OCI-LY1 (cell line): ENCODE measurements at regions not wholly inside any gene's neighbourhood (a gene's known extent, or its start where the extent isn't known, plus 50 kb on each side); places are given as distances from the start of the nearest gene placed in this dataset.

Source experiments
- H2AFZ ChIP-seq: fragments of 200-600 bp; sonication (generic), shearing (Covaris generic); 2 replicates; pipeline ENCODE4 v1.6.0; 2014; ENCODE audit warnings: antibody characterized with exemption, mild to moderate bottlenecking, low read length
- H3F3A ChIP-seq: fragments of 200-600 bp; sonication (generic), shearing (Covaris generic); 2 replicates; pipeline ENCODE4 v1.6.0; 2014; ENCODE audit warnings: mild to moderate bottlenecking, antibody characterized with exemption, low read length, moderate library complexity; ENCODE audit not compliant: insufficient read depth
- H3K27ac ChIP-seq: fragments of 200-600 bp; sonication (generic); 2 replicates; pipeline ENCODE4 v1.5.1; 2014; ENCODE audit warnings: low read length, mixed run types, mild to moderate bottlenecking, low read depth; ENCODE audit not compliant: poor library complexity, severe bottlenecking
- H3K27me3 ChIP-seq: fragments of 200-600 bp; sonication (generic); 2 replicates; pipeline ENCODE4 v1.6.0; 2014; ENCODE audit warnings: antibody characterized with exemption, mild to moderate bottlenecking, low read length, moderate library complexity; ENCODE audit not compliant: insufficient read depth
- H3K36me3 ChIP-seq: fragments of 200-600 bp; sonication (generic); 2 replicates; pipeline ENCODE4 v1.6.1; 2014; ENCODE audit warnings: mild to moderate bottlenecking, antibody characterized with exemption, low read length, moderate library complexity, mixed read lengths; ENCODE audit not compliant: insufficient read depth
- H3K4me1 ChIP-seq: fragments of 200-600 bp; sonication (generic); 2 replicates; pipeline ENCODE4 v1.5.1; 2014; ENCODE audit warnings: mild to moderate bottlenecking, low read length, moderate library complexity; ENCODE audit not compliant: insufficient read depth, severe bottlenecking
- H3K4me2 ChIP-seq: fragments of 200-600 bp; sonication (generic), shearing (Covaris generic); 2 replicates; pipeline ENCODE4 v1.6.1; 2014; ENCODE audit warnings: low read length
- H3K4me3 ChIP-seq: fragments of 200-600 bp; sonication (generic); 2 replicates; pipeline ENCODE4 v1.5.1; 2014; ENCODE audit warnings: low read length, low read depth, mild to moderate bottlenecking, mixed read lengths; ENCODE audit not compliant: poor library complexity, severe bottlenecking
- H3K79me2 ChIP-seq: fragments of 200-600 bp; shearing (Covaris generic); 2 replicates; pipeline ENCODE4 v1.6.1; 2016; ENCODE audit warnings: mixed run types, low read length, mixed read lengths; ENCODE audit not compliant: insufficient read depth
- H3K9ac ChIP-seq: fragments of 200-600 bp; sonication (generic), shearing (Covaris generic); 2 replicates; pipeline ENCODE4 v1.6.1; 2014; ENCODE audit warnings: mild to moderate bottlenecking, low read length, mixed read lengths
- H3K9me2 ChIP-seq: fragments of 200-600 bp; sonication (generic), shearing (Covaris generic); 2 replicates; pipeline ENCODE4 v1.6.1; 2014; ENCODE audit warnings: low read depth, mild to moderate bottlenecking, low read length, mixed read lengths
- H3K9me3 ChIP-seq: fragments of 200-600 bp; shearing (Covaris generic); 2 replicates; pipeline ENCODE4 v1.6.1; 2014; ENCODE audit warnings: low read length, mixed read lengths
- H4K20me1 ChIP-seq: fragments of 200-600 bp; sonication (generic), shearing (Covaris generic); 2 replicates; pipeline ENCODE4 v1.6.0; 2016; ENCODE audit warnings: mild to moderate bottlenecking, low read length; ENCODE audit not compliant: insufficient read depth
- CTCF ChIP-seq: fragments of 200-600 bp; sonication (generic), shearing (Covaris generic); IDR thresholded peaks from 2 replicates; pipeline ENCODE4 v1.5.1; 2017; ENCODE audit warnings: mild to moderate bottlenecking, antibody characterized with exemption, low read length, moderate library complexity, mixed read lengths
- EZH2 ChIP-seq: fragments of 200-600 bp; sonication (generic), shearing (Covaris generic); IDR thresholded peaks from 2 replicates; pipeline ENCODE4 v1.8.0; 2017; ENCODE audit warnings: borderline replicate concordance, mixed run types, mild to moderate bottlenecking, antibody characterized with exemption, low read length, moderate library complexity, mixed read lengths

GRCh38 chr3:5061218-5061569 lies 60.9 kb upstream of the ARL8B start:
- no peak for TF ChIP-seq CTCF
- TF ChIP-seq EZH2, result no peak
- Histone ChIP-seq H3K9me2 (no peaks in the 10 kb centered on the region), H3K36me3 (no peaks in the 10 kb centered on the region), H2AFZ (no peak overlapping the region), H3K4me2 (no peak overlapping the region), H3K27ac (no peak overlapping the region), H3K9ac (no peak overlapping the region), H3K4me1 (no peaks in the 10 kb centered on the region), H3F3A (no peaks in the 10 kb centered on the region), H4K20me1 (no peaks in the 10 kb centered on the region), H3K4me3 (no peak overlapping the region), H3K79me2 (no peaks in the 10 kb centered on the region), H3K27me3 (no peaks in the 10 kb centered on the region), H3K9me3 (no peaks in the 10 kb centered on the region)

- no peaks in the 10 kb centered on the region for H3K9me3 ChIP-seq
- H3K36me3 ChIP-seq, result no peaks in the 10 kb centered on the region
These were observed 58.4 kb upstream of the ARL8B start for GRCh38 chr3:5063724-5064123.

GRCh38 chr3:5068531-5069050 lies 53.5 kb upstream of the ARL8B start:
- Histone ChIP-seq H3F3A (no peaks in the 10 kb centered on the region), H4K20me1 (no peaks in the 10 kb centered on the region), H3K9me2 (no peaks in the 10 kb centered on the region), H3K9ac (no peak overlapping the region), H3K9me3 (no peaks in the 10 kb centered on the region), H3K4me2 (no peak overlapping the region), H3K27ac (no peak overlapping the region), H3K36me3 (no peaks in the 10 kb centered on the region), H2AFZ (no peak overlapping the region), H3K4me1 (no peaks in the 10 kb centered on the region), H3K4me3 (no peak overlapping the region), H3K27me3 (0 out of 2 replicates have a peak, but pooled peaks cover 5% of the 10 kb centered on the region), H3K79me2 (no peaks in the 10 kb centered on the region)
- TF ChIP-seq EZH2, result no peak
- no peak for TF ChIP-seq CTCF

More at GRCh38 chr3:5063724-5064123, 58.4 kb upstream of the ARL8B start:
- H3K4me1 ChIP-seq, result no peaks in the 10 kb centered on the region
- TF ChIP-seq EZH2, result no peak
- no peak for TF ChIP-seq CTCF
- no peak overlapping the region for H3K4me2 ChIP-seq
- no peak overlapping the region for H3K27ac ChIP-seq
- H3K9ac ChIP-seq, result no peak overlapping the region
- no peaks in the 10 kb centered on the region for H3F3A ChIP-seq
- no peak overlapping the region for H3K4me3 ChIP-seq
- H3K9me2 ChIP-seq, result no peaks in the 10 kb centered on the region
- no peaks in the 10 kb centered on the region for H3K27me3 ChIP-seq
- no peaks in the 10 kb centered on the region for H4K20me1 ChIP-seq
- H2AFZ ChIP-seq, result no peak overlapping the region
- no peaks in the 10 kb centered on the region for H3K79me2 ChIP-seq
